ENCODE measurements at regions not wholly inside any gene's neighbourhood (a gene's known extent, or its start where the extent isn't known, plus 50 kb on each side); places are given as distances from the start of the nearest gene placed in this dataset.
A peak's percentile ranks its signal among the peaks of the same experiment; 100 is the strongest.

- H3K4me3 ChIP-seq, result no peak overlapping the region
- no peaks in the 10 kb centered on the region for H3K36me3 ChIP-seq
- TF ChIP-seq, protein P1, sequence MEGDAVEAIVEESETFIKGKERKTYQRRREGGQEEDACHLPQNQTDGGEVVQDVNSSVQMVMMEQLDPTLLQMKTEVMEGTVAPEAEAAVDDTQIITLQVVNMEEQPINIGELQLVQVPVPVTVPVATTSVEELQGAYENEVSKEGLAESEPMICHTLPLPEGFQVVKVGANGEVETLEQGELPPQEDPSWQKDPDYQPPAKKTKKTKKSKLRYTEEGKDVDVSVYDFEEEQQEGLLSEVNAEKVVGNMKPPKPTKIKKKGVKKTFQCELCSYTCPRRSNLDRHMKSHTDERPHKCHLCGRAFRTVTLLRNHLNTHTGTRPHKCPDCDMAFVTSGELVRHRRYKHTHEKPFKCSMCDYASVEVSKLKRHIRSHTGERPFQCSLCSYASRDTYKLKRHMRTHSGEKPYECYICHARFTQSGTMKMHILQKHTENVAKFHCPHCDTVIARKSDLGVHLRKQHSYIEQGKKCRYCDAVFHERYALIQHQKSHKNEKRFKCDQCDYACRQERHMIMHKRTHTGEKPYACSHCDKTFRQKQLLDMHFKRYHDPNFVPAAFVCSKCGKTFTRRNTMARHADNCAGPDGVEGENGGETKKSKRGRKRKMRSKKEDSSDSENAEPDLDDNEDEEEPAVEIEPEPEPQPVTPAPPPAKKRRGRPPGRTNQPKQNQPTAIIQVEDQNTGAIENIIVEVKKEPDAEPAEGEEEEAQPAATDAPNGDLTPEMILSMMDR (IDR thresholded peaks at IDR 0.05; ENCODE audit: low read depth, low read length), result no peak
- H3K9me3 ChIP-seq (ENCODE audit: low read depth), result no peaks in the 10 kb centered on the region
- H3K27me3 ChIP-seq, result no peaks in the 10 kb centered on the region
- no peak for DNase-seq (ENCODE audit: low read depth in 1 of 2, low spot score in 1 of 2)
- H3K4me1 ChIP-seq (ENCODE audit: low read depth), result no peaks in the 10 kb centered on the region
- no peak overlapping the region for H3K27ac ChIP-seq
These were observed 808.4 kb downstream of the BCL11A start for GRCh38 chr2:59745085-59745484.

DNA sequence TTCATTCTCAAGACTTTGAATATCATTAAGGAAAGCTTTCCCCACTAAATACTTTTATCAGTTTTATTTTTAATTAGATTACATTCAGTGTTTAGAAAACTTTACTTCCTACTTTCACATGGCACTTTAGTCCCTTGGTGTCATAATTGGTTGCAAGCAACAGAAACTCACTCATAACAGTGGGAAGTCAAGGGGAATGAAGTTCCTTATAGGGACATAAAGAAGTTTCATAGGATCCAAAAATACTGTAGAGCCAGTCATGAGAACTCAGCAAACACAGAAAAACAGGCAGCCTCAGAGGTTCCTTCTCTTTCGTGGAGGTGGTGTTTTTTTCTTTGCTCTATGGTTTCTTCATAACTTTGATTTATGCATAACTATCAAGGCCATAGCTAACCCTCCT is 809.0 kb downstream of the BCL11A start:
- DNase-seq (ENCODE audit: low read depth in 1 of 2, low spot score in 1 of 2), result no peak
- TF ChIP-seq, protein P1 (IDR thresholded peaks at IDR 0.05; ENCODE audit: low read depth, low read length), result no peak
- no peak overlapping the region for H3K4me3 ChIP-seq
- H3K4me1 ChIP-seq (ENCODE audit: low read depth), result no peaks in the 10 kb centered on the region
- H3K27me3 ChIP-seq, result no peaks in the 10 kb centered on the region
- no peaks in the 10 kb centered on the region for H3K9me3 ChIP-seq (ENCODE audit: low read depth)
- H3K27ac ChIP-seq, result no peak overlapping the region
- H3K36me3 ChIP-seq, result no peaks in the 10 kb centered on the region

GRCh38 chr2:59741840-59742239 is 811.6 kb downstream of the BCL11A start:
- H3K27me3 ChIP-seq, result no peaks in the 10 kb centered on the region
- H3K4me1 ChIP-seq (ENCODE audit: low read depth), result no peaks in the 10 kb centered on the region
- no peak for DNase-seq (ENCODE audit: low read depth in 1 of 2, low spot score in 1 of 2)
- H3K4me3 ChIP-seq, result no peak overlapping the region
- H3K36me3 ChIP-seq, result no peaks in the 10 kb centered on the region
- TF ChIP-seq, protein P1 (IDR thresholded peaks at IDR 0.05; ENCODE audit: low read depth, low read length), result no peak
- H3K27ac ChIP-seq, result no peak overlapping the region
- H3K9me3 ChIP-seq (ENCODE audit: low read depth), result no peaks in the 10 kb centered on the region

DNA sequence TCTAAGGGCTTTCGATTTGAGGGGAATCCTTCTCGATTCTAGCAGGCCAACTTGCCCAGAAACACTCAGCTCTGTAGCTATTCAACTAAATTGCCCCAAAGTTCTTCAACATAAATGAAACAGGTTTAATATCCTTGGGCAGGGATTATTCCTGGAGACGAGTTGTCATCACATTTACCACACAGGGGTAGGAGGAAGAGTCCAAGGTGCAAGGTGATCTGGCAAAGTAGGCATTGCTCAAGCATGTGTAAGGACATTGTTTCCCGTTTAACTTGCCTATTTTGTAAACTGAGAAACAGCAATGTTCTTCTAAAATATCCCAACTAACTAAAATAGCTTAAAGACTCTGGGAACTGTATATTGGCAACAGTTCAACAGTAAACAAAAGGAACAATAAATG is 814.3 kb downstream of the BCL11A start:
- no peaks in the 10 kb centered on the region for H3K27me3 ChIP-seq
- no peaks in the 10 kb centered on the region for H3K36me3 ChIP-seq
- H3K4me3 ChIP-seq, result no peak overlapping the region
- DNase-seq (ENCODE audit: low read depth in 1 of 2, low spot score in 1 of 2), result no peak
- H3K27ac ChIP-seq, result no peak overlapping the region
- TF ChIP-seq, protein P1 (IDR thresholded peaks at IDR 0.05; ENCODE audit: low read depth, low read length), result no peak
- H3K9me3 ChIP-seq (ENCODE audit: low read depth), result no peaks in the 10 kb centered on the region
- no peaks in the 10 kb centered on the region for H3K4me1 ChIP-seq (ENCODE audit: low read depth)

DNA sequence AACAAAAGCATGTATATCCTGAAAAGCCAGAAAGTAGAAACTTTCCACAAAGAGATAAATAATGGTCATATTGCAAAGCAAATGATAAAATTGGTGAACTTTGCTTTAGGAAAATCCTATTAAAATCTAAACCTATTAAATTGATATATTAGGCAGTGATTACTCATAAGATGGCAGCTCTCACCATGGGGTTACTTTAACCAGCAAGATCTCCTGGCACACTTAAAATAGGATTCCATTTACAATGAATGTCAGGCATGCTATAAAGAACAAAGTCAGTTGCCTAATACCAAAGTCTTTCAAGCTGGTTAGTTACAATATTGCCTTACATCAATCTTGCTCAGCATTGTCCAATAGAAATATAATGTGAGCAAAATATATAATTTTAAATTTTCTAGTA is 816.2 kb downstream of the BCL11A start:
- TF ChIP-seq, protein P1 (IDR thresholded peaks at IDR 0.05; ENCODE audit: low read depth, low read length), result no peak

GRCh38 chr2:59734743-59735142 is 818.7 kb downstream of the BCL11A start:
- no peaks in the 10 kb centered on the region for H3K27me3 ChIP-seq
- H3K4me1 ChIP-seq (ENCODE audit: low read depth), result peaks cover 6% of the 10 kb centered on the region
- H3K27ac ChIP-seq, result no peak overlapping the region
- no peaks in the 10 kb centered on the region for H3K9me3 ChIP-seq (ENCODE audit: low read depth)
- no peaks in the 10 kb centered on the region for H3K36me3 ChIP-seq
- no peak overlapping the region for H3K4me3 ChIP-seq
- TF ChIP-seq, protein P1 (IDR thresholded peaks at IDR 0.05; ENCODE audit: low read depth, low read length), result no peak
- peak in 1 of 2 donors; percentile 12 for DNase-seq (ENCODE audit: low read depth in 1 of 2, low spot score in 1 of 2)

More for the DNA sequence above, 816.2 kb downstream of the BCL11A start:
- no peak for DNase-seq (ENCODE audit: low read depth in 1 of 2, low spot score in 1 of 2)
- peaks cover 6% of the 10 kb centered on the region for H3K4me1 ChIP-seq (ENCODE audit: low read depth)
- no peaks in the 10 kb centered on the region for H3K27me3 ChIP-seq
- H3K4me3 ChIP-seq, result no peak overlapping the region
- no peak overlapping the region for H3K27ac ChIP-seq
- H3K9me3 ChIP-seq (ENCODE audit: low read depth), result no peaks in the 10 kb centered on the region
- no peaks in the 10 kb centered on the region for H3K36me3 ChIP-seq
